A673 (cell line): ENCODE measurements at regions not wholly inside any gene's neighbourhood (a gene's known extent, or its start where the extent isn't known, plus 50 kb on each side); places are given as distances from the start of the nearest gene placed in this dataset.

ENCODE experiments used
- BruUV-seq: library from RNA; stranded (reverse); fragments of 400-500 nt; replicated peaks from 2 replicates; lab custom pipeline; 2021; lab: Mats Ljungman, UMichigan
- CTCF ChIA-PET: fragments of 300-600 bp; sonication (Branson Sonifier 250); formaldehyde crosslinking; loops from one replicate; lab custom pipeline; 2022; ENCODE audit warnings: antibody characterized with exemption; lab: Charles Lee
- POLR2A ChIA-PET: fragments of 300-600 bp; sonication (Branson Sonifier 250); formaldehyde crosslinking; loops from one replicate; lab custom pipeline; 2022; ENCODE audit warnings: antibody characterized with exemption; ENCODE audit not compliant: low non-redundant PET; lab: Charles Lee
- DNase-seq: peaks from one replicate; pipeline ENCODE4 v3.0.0-alpha.2; 2015; ENCODE audit warnings: low spot score
- H3K27ac ChIP-seq: fragments of 200-600 bp; sonication (generic); 2 replicates; pipeline ENCODE4 v1.5.1; 2016; ENCODE audit warnings: mixed run types, low read depth, mild to moderate bottlenecking, mixed read lengths, antibody characterized with exemption, low read length; ENCODE audit not compliant: poor library complexity, severe bottlenecking
- H3K27me3 ChIP-seq: fragments of 200-600 bp; sonication (generic); replicated peaks from 2 replicates; pipeline ENCODE4 v1.6.1; 2017; ENCODE audit warnings: mixed run types, low read depth, mild to moderate bottlenecking, mixed read lengths, antibody characterized with exemption, low read length; ENCODE audit not compliant: insufficient read depth, poor library complexity
- H3K36me3 ChIP-seq: fragments of 200-600 bp; sonication (generic); 2 replicates; pipeline ENCODE4 v1.6.1; 2016; ENCODE audit warnings: mixed run types, mild to moderate bottlenecking, mixed read lengths, antibody characterized with exemption, low read length; ENCODE audit not compliant: insufficient read depth, poor library complexity, severe bottlenecking
- H3K4me1 ChIP-seq: fragments of 200-600 bp; sonication (generic); 2 replicates; pipeline ENCODE4 v1.6.1; 2017; ENCODE audit warnings: mixed run types, mild to moderate bottlenecking, mixed read lengths, antibody characterized with exemption, low read length; ENCODE audit not compliant: insufficient read depth, poor library complexity, severe bottlenecking
- H3K4me3 ChIP-seq: fragments of 200-600 bp; sonication (generic); 2 replicates; pipeline ENCODE4 v1.5.1; 2016; ENCODE audit warnings: low read depth, mixed run types, mild to moderate bottlenecking, mixed read lengths, low read length; ENCODE audit not compliant: poor library complexity, severe bottlenecking
- H3K9me3 ChIP-seq: fragments of 200-600 bp; sonication (generic); 2 replicates; pipeline ENCODE4 v1.6.1; 2016; ENCODE audit warnings: mixed run types, low read depth, mild to moderate bottlenecking, mixed read lengths, antibody characterized with exemption, low read length; ENCODE audit not compliant: poor library complexity, severe bottlenecking
- CTCF ChIP-seq: fragments of 300-800, 200-600 bp; sonication (generic); conservative IDR thresholded peaks from 2 replicates; pipeline ENCODE4 v1.5.1; 2017; ENCODE audit warnings: low read depth, mild to moderate bottlenecking, antibody characterized with exemption, low read length, moderate library complexity, mixed read lengths
- EZH2 ChIP-seq: fragments of 200-600 bp; sonication (generic); IDR thresholded peaks from 2 replicates; pipeline ENCODE4 v1.6.1; 2017; ENCODE audit warnings: borderline replicate concordance, low read depth, mild to moderate bottlenecking, mixed read lengths, antibody characterized with exemption, low read length; ENCODE audit not compliant: poor library complexity, severe bottlenecking
- intact Hi-C: fragments of 100-400 bp; cut with micrococcal nuclease; formaldehyde crosslinking; loops from one replicate; pipeline ENCODE4 v1.10.0; 2022; ENCODE audit not compliant: unreplicated experiment

- no peak for DNase-seq
- intact Hi-C loops = no loop called here
- Histone ChIP-seq H3K27ac (no peak overlapping the region), H3K36me3 (no peaks in the 10 kb centered on the region), H3K4me3 (no peak overlapping the region), H3K9me3 (no peaks in the 10 kb centered on the region), H3K27me3 (peaks cover 52% of the 10 kb centered on the region), H3K4me1 (no peaks in the 10 kb centered on the region)
- POLR2A ChIA-PET = no interaction called here
- no TSS peak for BruUV-seq
- no peak for TF ChIP-seq EZH2
- TF ChIP-seq CTCF = no peak
- CTCF ChIA-PET = no interaction called here
These were observed 54.9 kb downstream of the DIO3 start for GRCh38 chr14:101616202-101616601.

GRCh38 chr14:101619484-101619883 is 58.2 kb downstream of the DIO3 start:
- H3K36me3 ChIP-seq = no peaks in the 10 kb centered on the region
- no peak for DNase-seq
- BruUV-seq = no TSS peak
- no peaks in the 10 kb centered on the region for H3K9me3 ChIP-seq
- no peak overlapping the region for H3K27ac ChIP-seq
- H3K27me3 ChIP-seq = peaks cover 19% of the 10 kb centered on the region
- no peaks in the 10 kb centered on the region for H3K4me1 ChIP-seq
- CTCF ChIA-PET = no interaction called here
- intact Hi-C loops = no loop called here
- no peak overlapping the region for H3K4me3 ChIP-seq
- POLR2A ChIA-PET = no interaction called here
- no peak for TF ChIP-seq EZH2
- no peak for TF ChIP-seq CTCF

GRCh38 chr14:101620031-101620788 is 58.9 kb downstream of the DIO3 start:
- BruUV-seq = no TSS peak
- intact Hi-C loops = no loop called here
- no peak for TF ChIP-seq CTCF
- no peak for TF ChIP-seq EZH2
- Histone ChIP-seq H3K4me1 (no peaks in the 10 kb centered on the region), H3K27me3 (peaks cover 11% of the 10 kb centered on the region), H3K9me3 (no peaks in the 10 kb centered on the region), H3K4me3 (no peak overlapping the region), H3K27ac (no peak overlapping the region), H3K36me3 (no peaks in the 10 kb centered on the region)
- ChIA-PET CTCF (interaction anchor here (0.5 kb wide), 1 partner anchor 721 kb away, joined by 8 read pairs; no protein-coding TSS in a partner anchor), POLR2A (no interaction called here)
- no peak for DNase-seq
